ENCODE measurements at regions not wholly inside any gene's neighbourhood (a gene's known extent, or its start where the extent isn't known, plus 50 kb on each side); places are given as distances from the start of the nearest gene placed in this dataset.
"Not testable (repeated sequence)": the region's sequence is repeated elsewhere in the genome, so short reads cannot be mapped to it uniquely, and the experiment has no call there.

DNA sequence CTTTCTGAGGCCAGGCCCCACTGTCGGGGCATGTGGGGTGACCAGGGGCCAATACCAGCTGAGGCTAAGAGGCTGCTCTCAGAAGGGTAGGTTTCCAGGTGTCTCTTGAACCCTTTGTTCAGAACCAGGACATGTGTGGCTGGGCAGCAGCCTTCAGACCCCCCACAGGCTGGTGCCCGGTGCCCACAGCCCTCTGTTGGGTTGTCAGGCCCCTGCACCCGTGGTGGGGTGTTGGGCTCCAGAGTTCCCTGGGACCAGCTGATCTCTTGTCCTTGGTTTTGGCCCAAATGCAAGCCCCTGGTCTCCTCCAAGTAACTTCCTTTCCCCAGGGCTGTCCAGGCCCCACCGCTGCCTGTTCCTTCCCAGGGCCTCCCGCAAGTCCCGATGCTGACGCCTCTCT is 226.0 kb downstream of the TMEM121 start:
- H3K4me3 ChIP-seq (ENCODE audit: extremely low read depth, insufficient read depth, low read length, poor library complexity, severe bottlenecking); H3K36me3 ChIP-seq (ENCODE audit: control insufficient read depth, insufficient read depth, low read length); H3K27ac ChIP-seq (ENCODE audit: low read depth, low read length, severe bottlenecking); H3K4me1 ChIP-seq (ENCODE audit: control insufficient read depth, insufficient read depth, low read length, poor library complexity, severe bottlenecking): not testable (repeated sequence)
- WGBS, 2 experiments (ENCODE audit: insufficient coverage in 2 of 2): no CpG with 5 or more reads among the region's 7 CpGs
- peaks cover 16% of the 10 kb centered on the region for H3K9me3 ChIP-seq (ENCODE audit: control insufficient read depth, low read length)

DNA sequence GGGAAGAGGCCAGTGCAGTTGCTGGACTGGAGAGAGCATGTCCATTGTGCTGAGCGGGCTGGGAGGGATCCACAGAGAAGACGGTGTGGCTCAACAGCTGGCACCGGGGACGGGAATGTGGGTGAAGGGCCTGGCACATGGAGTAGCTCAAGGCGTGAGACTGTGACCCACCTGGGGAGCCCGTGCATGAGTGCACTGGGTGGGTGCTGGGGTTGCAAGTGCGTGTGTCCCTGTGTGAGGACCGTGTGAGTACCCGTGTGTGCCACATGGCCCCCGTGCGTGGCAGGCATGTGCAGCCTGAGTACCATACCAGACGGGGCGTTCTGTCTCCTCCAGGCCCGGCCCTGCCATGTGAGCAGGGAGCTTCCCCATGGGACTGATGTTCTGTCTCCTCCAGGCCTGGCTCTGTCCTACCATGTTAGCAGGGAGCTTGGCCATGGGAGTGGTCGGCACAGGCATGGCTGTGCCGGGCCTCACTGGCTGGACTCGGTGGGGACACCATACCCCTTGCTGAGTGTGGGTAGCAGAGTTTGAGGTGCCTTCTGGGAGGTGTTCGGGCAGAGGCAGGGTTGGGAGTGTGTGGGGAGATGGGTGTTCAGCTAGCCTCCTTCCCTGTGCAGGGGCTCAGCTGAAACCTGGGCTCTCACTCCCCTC is 234.4 kb downstream of the TMEM121 start:
- Histone ChIP-seq H3K9me3 (ENCODE audit: control insufficient read depth, low read length) (peaks cover 21% of the 10 kb centered on the region), H3K4me1 (ENCODE audit: control insufficient read depth, insufficient read depth, low read length, poor library complexity, severe bottlenecking) (no peaks in the 10 kb centered on the region), H3K36me3 (ENCODE audit: control insufficient read depth, insufficient read depth, low read length) (no peaks in the 10 kb centered on the region), H3K27ac (ENCODE audit: low read depth, low read length, severe bottlenecking) (no peak overlapping the region), H3K4me3 (ENCODE audit: extremely low read depth, insufficient read depth, low read length, poor library complexity, severe bottlenecking) (no peak overlapping the region)
- WGBS, 2 experiments (ENCODE audit: insufficient coverage in 2 of 2): 66 to 67% methylated on average over 9 to 11 of the region's 18 CpGs

DNA sequence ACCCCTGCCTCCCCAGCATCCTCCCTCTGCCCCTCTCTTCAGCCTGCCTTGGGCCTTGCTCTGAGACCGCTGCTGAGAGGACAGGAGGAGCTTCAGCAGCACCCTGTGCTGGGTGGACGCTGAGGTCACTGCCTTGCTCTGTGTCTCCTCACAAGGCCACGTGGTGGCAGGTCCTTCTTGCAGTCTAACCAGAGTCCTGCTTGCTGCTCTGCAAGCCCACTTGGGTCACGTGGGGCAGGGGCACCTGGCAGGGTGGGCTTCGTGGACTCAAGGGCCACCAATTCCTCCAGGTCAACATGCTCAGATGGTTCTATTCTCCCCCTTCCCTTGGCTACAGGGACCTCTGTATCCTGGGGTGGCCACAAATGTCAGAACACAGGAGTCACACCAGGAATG is 235.0 kb downstream of the TMEM121 start:
- H3K9me3 ChIP-seq (ENCODE audit: control insufficient read depth, low read length): peaks cover 22% of the 10 kb centered on the region
- H3K27ac ChIP-seq (ENCODE audit: low read depth, low read length, severe bottlenecking); H3K4me3 ChIP-seq (ENCODE audit: extremely low read depth, insufficient read depth, low read length, poor library complexity, severe bottlenecking); H3K4me1 ChIP-seq (ENCODE audit: control insufficient read depth, insufficient read depth, low read length, poor library complexity, severe bottlenecking); H3K36me3 ChIP-seq (ENCODE audit: control insufficient read depth, insufficient read depth, low read length): not testable (repeated sequence)
- 37 to 61% methylated on average over 2 to 5 of the region's 5 CpGs for WGBS, 2 experiments (ENCODE audit: insufficient coverage in 2 of 2)

- no peak overlapping the region for H3K27ac ChIP-seq (ENCODE audit: low read depth, low read length, severe bottlenecking)
- no peaks in the 10 kb centered on the region for H3K4me1 ChIP-seq (ENCODE audit: control insufficient read depth, insufficient read depth, low read length, poor library complexity, severe bottlenecking)
- H3K4me3 ChIP-seq (ENCODE audit: extremely low read depth, insufficient read depth, low read length, poor library complexity, severe bottlenecking): no peak overlapping the region
- no peaks in the 10 kb centered on the region for H3K36me3 ChIP-seq (ENCODE audit: control insufficient read depth, insufficient read depth, low read length)
- WGBS, 2 experiments (ENCODE audit: insufficient coverage in 2 of 2): 75 to 81% methylated on average over 6 to 7 of the region's 9 CpGs
- peaks cover 27% of the 10 kb centered on the region for H3K9me3 ChIP-seq (ENCODE audit: control insufficient read depth, low read length)
Measured at GRCh38 chr14:105761842-105762241, 235.5 kb downstream of the TMEM121 start.

- no CpG with 5 or more reads among the region's 11 CpGs for WGBS, 2 experiments (ENCODE audit: insufficient coverage in 2 of 2)
Measured at GRCh38 chr14:105762262-105762661, 235.9 kb downstream of the TMEM121 start.

GRCh38 chr14:105764254-105764901 is 238.0 kb downstream of the TMEM121 start:
- H3K36me3 ChIP-seq (ENCODE audit: control insufficient read depth, insufficient read depth, low read length); H3K27ac ChIP-seq (ENCODE audit: low read depth, low read length, severe bottlenecking); H3K4me3 ChIP-seq (ENCODE audit: extremely low read depth, insufficient read depth, low read length, poor library complexity, severe bottlenecking); H3K4me1 ChIP-seq (ENCODE audit: control insufficient read depth, insufficient read depth, low read length, poor library complexity, severe bottlenecking): not testable (repeated sequence)
- 80% methylated on average over 9 of the region's 35 CpGs; no CpG with 5 or more reads in 1 of the 2 experiments for WGBS, 2 experiments (ENCODE audit: insufficient coverage in 2 of 2)
- H3K9me3 ChIP-seq (ENCODE audit: control insufficient read depth, low read length): peaks cover 21% of the 10 kb centered on the region

More at GRCh38 chr14:105762262-105762661, 235.9 kb downstream of the TMEM121 start:
- H3K4me3 ChIP-seq (ENCODE audit: extremely low read depth, insufficient read depth, low read length, poor library complexity, severe bottlenecking); H3K27ac ChIP-seq (ENCODE audit: low read depth, low read length, severe bottlenecking); H3K4me1 ChIP-seq (ENCODE audit: control insufficient read depth, insufficient read depth, low read length, poor library complexity, severe bottlenecking); H3K36me3 ChIP-seq (ENCODE audit: control insufficient read depth, insufficient read depth, low read length): not testable (repeated sequence)
- peaks cover 27% of the 10 kb centered on the region for H3K9me3 ChIP-seq (ENCODE audit: control insufficient read depth, low read length)

GRCh38 chr14:105765072-105765825 is 238.9 kb downstream of the TMEM121 start:
- H3K36me3 ChIP-seq (ENCODE audit: control insufficient read depth, insufficient read depth, low read length); H3K27ac ChIP-seq (ENCODE audit: low read depth, low read length, severe bottlenecking); H3K4me3 ChIP-seq (ENCODE audit: extremely low read depth, insufficient read depth, low read length, poor library complexity, severe bottlenecking); H3K4me1 ChIP-seq (ENCODE audit: control insufficient read depth, insufficient read depth, low read length, poor library complexity, severe bottlenecking): not testable (repeated sequence)
- WGBS, 2 experiments (ENCODE audit: insufficient coverage in 2 of 2): 64 to 66% methylated on average over 6 to 10 of the region's 23 CpGs
- peaks cover 21% of the 10 kb centered on the region for H3K9me3 ChIP-seq (ENCODE audit: control insufficient read depth, low read length)

GRCh38 chr14:105765893-105766614 is 239.7 kb downstream of the TMEM121 start:
- Histone ChIP-seq H3K36me3 (ENCODE audit: control insufficient read depth, insufficient read depth, low read length) (no peaks in the 10 kb centered on the region), H3K4me3 (ENCODE audit: extremely low read depth, insufficient read depth, low read length, poor library complexity, severe bottlenecking) (no peak overlapping the region), H3K9me3 (ENCODE audit: control insufficient read depth, low read length) (peaks cover 17% of the 10 kb centered on the region), H3K27ac (ENCODE audit: low read depth, low read length, severe bottlenecking) (no peak overlapping the region), H3K4me1 (ENCODE audit: control insufficient read depth, insufficient read depth, low read length, poor library complexity, severe bottlenecking) (no peaks in the 10 kb centered on the region)
- 65 to 69% methylated on average over 4 to 7 of the region's 9 CpGs for WGBS, 2 experiments (ENCODE audit: insufficient coverage in 2 of 2)

GRCh38 chr14:105767315-105767714 is 240.9 kb downstream of the TMEM121 start:
- no peak overlapping the region for H3K27ac ChIP-seq (ENCODE audit: low read depth, low read length, severe bottlenecking)
- peaks cover 9% of the 10 kb centered on the region for H3K9me3 ChIP-seq (ENCODE audit: control insufficient read depth, low read length)
- no peak overlapping the region for H3K4me3 ChIP-seq (ENCODE audit: extremely low read depth, insufficient read depth, low read length, poor library complexity, severe bottlenecking)
- H3K4me1 ChIP-seq (ENCODE audit: control insufficient read depth, insufficient read depth, low read length, poor library complexity, severe bottlenecking): no peaks in the 10 kb centered on the region
- 72 to 75% methylated on average over 6 to 7 of the region's 7 CpGs for WGBS, 2 experiments (ENCODE audit: insufficient coverage in 2 of 2)
- no peaks in the 10 kb centered on the region for H3K36me3 ChIP-seq (ENCODE audit: control insufficient read depth, insufficient read depth, low read length)

GRCh38 chr14:105768039-105768438 is 241.7 kb downstream of the TMEM121 start:
- H3K4me3 ChIP-seq (ENCODE audit: extremely low read depth, insufficient read depth, low read length, poor library complexity, severe bottlenecking); H3K9me3 ChIP-seq (ENCODE audit: control insufficient read depth, low read length); H3K27ac ChIP-seq (ENCODE audit: low read depth, low read length, severe bottlenecking); H3K36me3 ChIP-seq (ENCODE audit: control insufficient read depth, insufficient read depth, low read length); H3K4me1 ChIP-seq (ENCODE audit: control insufficient read depth, insufficient read depth, low read length, poor library complexity, severe bottlenecking): not testable (repeated sequence)
- 40% methylated on average over 1 of the region's 17 CpGs; no CpG with 5 or more reads in 1 of the 2 experiments for WGBS, 2 experiments (ENCODE audit: insufficient coverage in 2 of 2)
